H1 (cell line): ENCODE measurements at regions not wholly inside any gene's neighbourhood (a gene's known extent, or its start where the extent isn't known, plus 50 kb on each side); places are given as distances from the start of the nearest gene placed in this dataset.
A peak's percentile ranks its signal among the peaks of the same experiment; 100 is the strongest.

Experiments used
- CTCF ChIA-PET: fragments of 300-600 bp; sonication (Branson Sonifier 250); formaldehyde crosslinking; loops from one replicate; lab custom pipeline; 2021; ENCODE audit not compliant: partially characterized antibody; lab: Charles Lee
- POLR2A ChIA-PET: fragments of 300-600 bp; sonication (Branson Sonifier 250); formaldehyde crosslinking; loops from one replicate; lab custom pipeline; 2021; ENCODE audit warnings: inconsistent platforms; ENCODE audit not compliant: partially characterized antibody; lab: Charles Lee
- DNase-seq, 2 experiments: peaks; one replicate each; pipeline versions ENCODE4 v3.0.0 to v3.0.0-alpha.2; 2010 to 2022; ENCODE audit warnings: low spot score in 2 of 2, low read depth in 1 of 2, mixed read lengths in 1 of 2
- FAIRE-seq: peaks from 2 replicates; lab custom pipeline; 2011; peaks lifted over from hg19 to GRCh38; lab: Jason Lieb, UNC
- H2AFZ ChIP-seq: 2 replicates; pipeline ENCODE4 v1.8.1; 2012; ENCODE audit warnings: low read length, inconsistent platforms
- H2AK5ac ChIP-seq: 2 replicates; pipeline ENCODE4 v1.6.1; 2013; ENCODE audit warnings: low read depth, low read length
- H2BK120ac ChIP-seq: replicated peaks from 2 replicates; pipeline ENCODE3; 2013; ENCODE audit warnings: low read depth, low read length, inconsistent platforms
- H2BK12ac ChIP-seq: 2 replicates; pipeline ENCODE4 v1.6.1; 2013; ENCODE audit warnings: low read depth, low read length
- H2BK15ac ChIP-seq: 2 replicates; pipeline ENCODE4 v1.6.1; 2013; ENCODE audit warnings: low read length
- H2BK20ac ChIP-seq: 2 replicates; pipeline ENCODE4 v1.6.1; 2013; ENCODE audit warnings: low read length
- H2BK5ac ChIP-seq: 2 replicates; pipeline ENCODE4 v1.6.1; 2013; ENCODE audit warnings: low read depth, low read length
- H3K14ac ChIP-seq: 2 replicates; pipeline ENCODE4 v1.6.1; 2013; ENCODE audit warnings: inconsistent platforms; ENCODE audit not compliant: insufficient read length
- H3K18ac ChIP-seq: 2 replicates; pipeline ENCODE4 v1.6.1; 2013; ENCODE audit warnings: low read length; ENCODE audit errors: extremely low read depth
- H3K23ac ChIP-seq: 2 replicates; pipeline ENCODE4 v1.6.1; 2013; ENCODE audit warnings: inconsistent platforms; ENCODE audit not compliant: insufficient read length
- H3K23me2 ChIP-seq: 2 replicates; pipeline ENCODE4 v1.6.1; 2013; ENCODE audit warnings: low read depth, low read length
- H3K27ac ChIP-seq: 2 replicates; pipeline ENCODE4 v1.6.1; 2011; ENCODE audit warnings: low read depth, low read length, inconsistent platforms
- H3K27me3 ChIP-seq, 4 experiments: replicated peaks in 1 of 4; 1 replicate in 1 of 4; 2 replicates in 3 of 4; pipeline versions ENCODE4 v1.6.1 to v1.8.1; 2011 to 2013; ENCODE audit warnings: low read length in 3 of 4, mild to moderate bottlenecking in 3 of 4, inconsistent platforms in 2 of 4, mixed read lengths in 2 of 4, moderate library complexity in 1 of 4; ENCODE audit not compliant: control insufficient read depth in 3 of 4, insufficient read depth in 3 of 4; ENCODE audit errors: extremely low read depth in 1 of 4
- H3K36me3 ChIP-seq, 4 experiments: 2 replicates each; pipeline versions ENCODE4 v1.6.1 to v1.8.1; 2011 to 2013; ENCODE audit warnings: mild to moderate bottlenecking in 4 of 4, low read length in 3 of 4, moderate library complexity in 2 of 4, control low read depth in 1 of 4, inconsistent platforms in 1 of 4; ENCODE audit not compliant: insufficient read depth in 4 of 4, control insufficient read depth in 2 of 4
- H3K4ac ChIP-seq: replicated peaks from 2 replicates; pipeline ENCODE3; 2013; ENCODE audit warnings: low read length, low read depth, mixed read lengths, inconsistent platforms; ENCODE audit not compliant: insufficient read length
- H3K4me1 ChIP-seq, 4 experiments: replicated peaks in 1 of 4; 1 replicate in 1 of 4; 2 replicates in 3 of 4; pipeline versions ENCODE4 v1.6.1 to v1.8.1; 2011 to 2013; ENCODE audit warnings: low read length in 3 of 4, inconsistent platforms in 2 of 4, mixed read lengths in 1 of 4; ENCODE audit not compliant: insufficient read depth in 4 of 4, control insufficient read depth in 3 of 4
- H3K4me2 ChIP-seq, 2 experiments: 2 replicates each; pipeline versions ENCODE4 v1.6.1 to v1.8.1; 2011 to 2013; ENCODE audit warnings: low read depth in 2 of 2, low read length in 2 of 2, control low read depth in 1 of 2, inconsistent platforms in 1 of 2, mild to moderate bottlenecking in 1 of 2; ENCODE audit not compliant: insufficient read depth in 1 of 2
- H3K4me3 ChIP-seq, 4 experiments: fragments of 200-600, 300-600 bp in 1 of 4; sonication (generic), shearing (Covaris generic), sonication (Bioruptor Twin) in 1 of 4; 2 replicates each; pipeline versions ENCODE4 v1.5.1 to v1.8.1; 2011 to 2016; ENCODE audit warnings: low read length in 4 of 4, low read depth in 3 of 4, control low read depth in 2 of 4, inconsistent platforms in 2 of 4, mild to moderate bottlenecking in 2 of 4, mixed read lengths in 1 of 4, moderate library complexity in 1 of 4; ENCODE audit not compliant: insufficient read depth in 2 of 4; ENCODE audit errors: extremely low read depth in 1 of 4
- H3K56ac ChIP-seq: replicated peaks from 2 replicates; pipeline ENCODE3; 2013; ENCODE audit warnings: low read depth, mild to moderate bottlenecking, mixed read lengths, low read length, inconsistent platforms; ENCODE audit not compliant: insufficient read length
- H3K79me1 ChIP-seq: 2 replicates; pipeline ENCODE4 v1.6.1; 2013; ENCODE audit warnings: low read depth, low read length, control low read depth
- H3K79me2 ChIP-seq, 2 experiments: 2 replicates each; pipeline versions ENCODE4 v1.6.1 to v1.8.1; 2012 to 2013; ENCODE audit warnings: low read length in 2 of 2, mild to moderate bottlenecking in 2 of 2, inconsistent platforms in 1 of 2; ENCODE audit not compliant: insufficient read depth in 2 of 2, control insufficient read depth in 1 of 2
- H3K9ac ChIP-seq, 4 experiments: replicated peaks in 1 of 4; 1 replicate in 1 of 4; 2 replicates in 3 of 4; pipeline versions ENCODE4 v1.6.1 to v1.8.1; 2011 to 2013; ENCODE audit warnings: low read depth in 3 of 4, low read length in 3 of 4, control low read depth in 2 of 4, mild to moderate bottlenecking in 2 of 4, moderate library complexity in 2 of 4, inconsistent platforms in 1 of 4; ENCODE audit errors: extremely low read depth in 1 of 4
- H3K9me3 ChIP-seq, 2 experiments: 2 replicates each; pipeline versions ENCODE4 v1.6.1 to v1.8.1; 2012 to 2013; ENCODE audit warnings: mild to moderate bottlenecking in 2 of 2, moderate library complexity in 2 of 2, control low read depth in 1 of 2, inconsistent platforms in 1 of 2, low read depth in 1 of 2, low read length in 1 of 2, mixed read lengths in 1 of 2; ENCODE audit not compliant: insufficient read depth in 2 of 2
- H4K20me1 ChIP-seq, 2 experiments: replicated peaks in 1 of 2; 2 replicates each; pipeline versions ENCODE3 to v1.8.1; 2011 to 2013; ENCODE audit warnings: inconsistent platforms in 2 of 2, low read length in 2 of 2, mild to moderate bottlenecking in 1 of 2; ENCODE audit not compliant: insufficient read depth in 2 of 2, control insufficient read depth in 1 of 2
- H4K5ac ChIP-seq: 2 replicates; pipeline ENCODE4 v1.6.1; 2013; ENCODE audit warnings: low read length, low read depth, mixed read lengths, inconsistent platforms; ENCODE audit not compliant: insufficient read length
- H4K8ac ChIP-seq: 2 replicates; pipeline ENCODE4 v1.8.0; 2013; ENCODE audit warnings: mild to moderate bottlenecking, moderate library complexity, low read length, inconsistent platforms; ENCODE audit not compliant: insufficient read depth; ENCODE audit errors: extremely low read depth
- H4K91ac ChIP-seq: replicated peaks from 2 replicates; pipeline ENCODE3; 2013; ENCODE audit warnings: low read length, mixed read lengths, inconsistent platforms; ENCODE audit not compliant: insufficient read length
- WGBS, 2 experiments: shearing (Covaris generic) in 1 of 2; methylation state at CpG; one replicate each; pipeline versions ENCODE4 v1.1.6 to v1.1.7; 2013 to 2015; ENCODE audit warnings: low lambda C conversion rate in 2 of 2, mixed read lengths in 2 of 2, inconsistent platforms in 1 of 2, low coverage in 1 of 2, missing lambda C conversion rate in 1 of 2; ENCODE audit not compliant: insufficient replicate concordance in 2 of 2, insufficient coverage in 1 of 2, insufficient read length in 1 of 2; ENCODE audit errors: extremely low coverage in 1 of 2, missing lambda C conversion rate in 1 of 2; 5-methylcytosine and 5-hydroxymethylcytosine counted together

DNA sequence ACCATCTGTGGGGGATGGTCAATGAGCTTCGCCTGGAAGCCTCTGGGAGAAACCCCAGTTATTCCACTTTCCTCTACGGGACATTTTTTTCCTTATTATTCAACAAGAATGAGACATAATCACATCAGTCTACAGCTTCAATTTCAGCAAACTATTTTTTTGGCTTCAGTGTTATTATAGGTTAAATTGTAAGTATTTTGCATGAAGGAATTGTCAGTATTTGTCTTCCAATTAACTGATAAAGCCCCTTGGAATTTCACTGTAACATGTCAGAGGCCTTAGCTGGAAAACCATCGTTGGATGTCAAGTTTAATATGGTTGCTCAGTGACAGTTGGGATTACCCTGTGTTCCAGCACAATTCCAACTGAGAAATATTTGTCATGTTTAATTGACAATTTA, 480.9 kb upstream of the CHST9 start:
- no peak overlapping the region for H3K23ac ChIP-seq
- no peak overlapping the region for H2BK12ac ChIP-seq
- no peaks in the 10 kb centered on the region for H4K20me1 ChIP-seq
- H3K4me2 ChIP-seq, result no peak overlapping the region
- H3K14ac ChIP-seq, result no peak overlapping the region
- no peaks in the 10 kb centered on the region for H3K79me1 ChIP-seq
- H3K27me3 ChIP-seq, result no peaks in the 10 kb centered on the region
- ChIA-PET POLR2A (interaction anchor here (1.2 kb wide), 1 partner anchor 34 kb away, joined by 4 read pairs; no protein-coding TSS in a partner anchor), CTCF (no interaction called here)
- H3K4me1 ChIP-seq, result peaks cover 0 to 13% (median 4%) of the 10 kb centered on the region in 4 experiments; a peak in 3 of 7 replicates
- no peak overlapping the region for H3K9ac ChIP-seq
- H2AFZ ChIP-seq, result no peak overlapping the region
- H2AK5ac ChIP-seq, result no peak overlapping the region
- no peak overlapping the region for H2BK5ac ChIP-seq
- H3K79me2 ChIP-seq, result no peaks in the 10 kb centered on the region
- H4K5ac ChIP-seq, result peak overlapping the region; percentile 6
- no peaks in the 10 kb centered on the region for H3K36me3 ChIP-seq
- no peak overlapping the region for H2BK15ac ChIP-seq
- no peak overlapping the region for H2BK120ac ChIP-seq
- H3K4me3 ChIP-seq, result no peak overlapping the region
- no peaks in the 10 kb centered on the region for H3K9me3 ChIP-seq
- no peak overlapping the region for H3K56ac ChIP-seq
- FAIRE-seq (no peak), DNase-seq (no peak)
- no peak overlapping the region for H3K18ac ChIP-seq
- no peak overlapping the region for H3K4ac ChIP-seq
- no peak overlapping the region for H3K27ac ChIP-seq
- WGBS, 2 experiments, result 90% methylated on average over 3 of the region's 3 CpGs; no CpG with 5 or more reads in 1 of the 2 experiments
- H2BK20ac ChIP-seq, result no peak overlapping the region
- no peaks in the 10 kb centered on the region; the same call in 1 of the 2 replicates for H3K23me2 ChIP-seq
- no peak overlapping the region for H4K91ac ChIP-seq
- H4K8ac ChIP-seq, result no peak overlapping the region
